ENCODE measurements at regions not wholly inside any gene's neighbourhood (a gene's known extent, or its start where the extent isn't known, plus 50 kb on each side); places are given as distances from the start of the nearest gene placed in this dataset.

- no peak for TF ChIP-seq EZH2 (IDR thresholded peaks at IDR 0.05; ENCODE audit: low read length, missing control alignments)
- TF ChIP-seq CTCF (conservative IDR thresholded peaks at IDR 0.05 in 1 of 2, IDR thresholded peaks at IDR 0.05 in 1 of 2; ENCODE audit: low read depth in 1 of 2, low read length in 2 of 2) = no peak
Measured at GRCh38 chr18:75865639-75866038, 438.1 kb upstream of the SMIM21 start.

Data from fibroblast of lung (primary cell).